ENCODE measurements at regions not wholly inside any gene's neighbourhood (a gene's known extent, or its start where the extent isn't known, plus 50 kb on each side); places are given as distances from the start of the nearest gene placed in this dataset.

GRCh38 chr2:147500229-147500628 lies 344.6 kb upstream of the ACVR2A start:
- H3K4me3 ChIP-seq (ENCODE audit: low read length) = no peak overlapping the region

GRCh38 chr2:147499785-147500184 lies 345.0 kb upstream of the ACVR2A start:
- Histone ChIP-seq H3K4me1 (ENCODE audit: control insufficient read depth, insufficient read depth, low read length) (no peaks in the 10 kb centered on the region), H3K4me2 (ENCODE audit: low read length) (no peak overlapping the region), H3K36me3 (ENCODE audit: insufficient read depth, low read length) (no peaks in the 10 kb centered on the region), H3K27me3 (ENCODE audit: control insufficient read depth, insufficient read depth, low read length) (no peaks in the 10 kb centered on the region), H3K4me3 (ENCODE audit: low read length) (no peak overlapping the region), H3K9me3 (replicated peaks; ENCODE audit: low read length) (no peaks in the 10 kb centered on the region), H3K9ac (ENCODE audit: low read depth, low read length) (no peak overlapping the region)

More at GRCh38 chr2:147500229-147500628, 344.6 kb upstream of the ACVR2A start:
- no peaks in the 10 kb centered on the region for H3K27me3 ChIP-seq (ENCODE audit: control insufficient read depth, insufficient read depth, low read length)
- no peaks in the 10 kb centered on the region for H3K4me1 ChIP-seq (ENCODE audit: control insufficient read depth, insufficient read depth, low read length)
- H3K9ac ChIP-seq (ENCODE audit: low read depth, low read length) = no peak overlapping the region
- no peaks in the 10 kb centered on the region for H3K9me3 ChIP-seq (replicated peaks; ENCODE audit: low read length)
- H3K36me3 ChIP-seq (ENCODE audit: insufficient read depth, low read length) = no peaks in the 10 kb centered on the region
- H3K4me2 ChIP-seq (ENCODE audit: low read length) = no peak overlapping the region

- H3K27me3 ChIP-seq (ENCODE audit: control insufficient read depth, insufficient read depth, low read length) = no peaks in the 10 kb centered on the region
- H3K4me2 ChIP-seq (ENCODE audit: low read length) = no peak overlapping the region
- H3K4me1 ChIP-seq (ENCODE audit: control insufficient read depth, insufficient read depth, low read length) = no peaks in the 10 kb centered on the region
- no peaks in the 10 kb centered on the region for H3K9me3 ChIP-seq (replicated peaks; ENCODE audit: low read length)
- H3K4me3 ChIP-seq (ENCODE audit: low read length) = no peak overlapping the region
- no peak overlapping the region for H3K9ac ChIP-seq (ENCODE audit: low read depth, low read length)
- H3K36me3 ChIP-seq (ENCODE audit: insufficient read depth, low read length) = no peaks in the 10 kb centered on the region
Observed at GRCh38 chr2:147495734-147496133, 349.1 kb upstream of the ACVR2A start.

GRCh38 chr2:147492471-147492870 lies 352.4 kb upstream of the ACVR2A start:
- Histone ChIP-seq H3K4me2 (ENCODE audit: low read length) (no peak overlapping the region), H3K9me3 (replicated peaks; ENCODE audit: low read length) (no peaks in the 10 kb centered on the region), H3K27me3 (ENCODE audit: control insufficient read depth, insufficient read depth, low read length) (no peaks in the 10 kb centered on the region), H3K36me3 (ENCODE audit: insufficient read depth, low read length) (no peaks in the 10 kb centered on the region), H3K9ac (ENCODE audit: low read depth, low read length) (no peak overlapping the region), H3K4me1 (ENCODE audit: control insufficient read depth, insufficient read depth, low read length) (no peaks in the 10 kb centered on the region), H3K4me3 (ENCODE audit: low read length) (no peak overlapping the region)

GRCh38 chr2:147491506-147491905 lies 353.3 kb upstream of the ACVR2A start:
- Histone ChIP-seq H3K36me3 (ENCODE audit: insufficient read depth, low read length) (no peaks in the 10 kb centered on the region), H3K27me3 (ENCODE audit: control insufficient read depth, insufficient read depth, low read length) (no peaks in the 10 kb centered on the region), H3K9me3 (replicated peaks; ENCODE audit: low read length) (no peaks in the 10 kb centered on the region), H3K9ac (ENCODE audit: low read depth, low read length) (no peak overlapping the region), H3K4me1 (ENCODE audit: control insufficient read depth, insufficient read depth, low read length) (no peaks in the 10 kb centered on the region), H3K4me3 (ENCODE audit: low read length) (no peak overlapping the region), H3K4me2 (ENCODE audit: low read length) (no peak overlapping the region)

GRCh38 chr2:147490401-147491261 lies 354.2 kb upstream of the ACVR2A start:
- Histone ChIP-seq H3K4me2 (ENCODE audit: low read length) (no peak overlapping the region), H3K36me3 (ENCODE audit: insufficient read depth, low read length) (no peaks in the 10 kb centered on the region), H3K9me3 (replicated peaks; ENCODE audit: low read length) (no peaks in the 10 kb centered on the region), H3K4me3 (ENCODE audit: low read length) (no peak overlapping the region), H3K9ac (ENCODE audit: low read depth, low read length) (no peak overlapping the region), H3K4me1 (ENCODE audit: control insufficient read depth, insufficient read depth, low read length) (no peaks in the 10 kb centered on the region), H3K27me3 (ENCODE audit: control insufficient read depth, insufficient read depth, low read length) (no peaks in the 10 kb centered on the region)

GRCh38 chr2:147488472-147488871 lies 356.4 kb upstream of the ACVR2A start:
- Histone ChIP-seq H3K4me2 (ENCODE audit: low read length) (no peak overlapping the region), H3K36me3 (ENCODE audit: insufficient read depth, low read length) (no peaks in the 10 kb centered on the region), H3K4me3 (ENCODE audit: low read length) (no peak overlapping the region), H3K9me3 (replicated peaks; ENCODE audit: low read length) (no peaks in the 10 kb centered on the region), H3K27me3 (ENCODE audit: control insufficient read depth, insufficient read depth, low read length) (no peaks in the 10 kb centered on the region), H3K9ac (ENCODE audit: low read depth, low read length) (no peak overlapping the region), H3K4me1 (ENCODE audit: control insufficient read depth, insufficient read depth, low read length) (no peaks in the 10 kb centered on the region)

- H3K36me3 ChIP-seq (ENCODE audit: insufficient read depth, low read length) = no peaks in the 10 kb centered on the region
- no peaks in the 10 kb centered on the region for H3K4me1 ChIP-seq (ENCODE audit: control insufficient read depth, insufficient read depth, low read length)
Observed at GRCh38 chr2:147487978-147488289, 356.9 kb upstream of the ACVR2A start.

GRCh38 chr2:147487286-147487977 lies 357.4 kb upstream of the ACVR2A start:
- H3K36me3 ChIP-seq (ENCODE audit: insufficient read depth, low read length) = no peaks in the 10 kb centered on the region
- no peaks in the 10 kb centered on the region for H3K4me1 ChIP-seq (ENCODE audit: control insufficient read depth, insufficient read depth, low read length)
- H3K4me2 ChIP-seq (ENCODE audit: low read length) = no peak overlapping the region
- H3K4me3 ChIP-seq (ENCODE audit: low read length) = no peak overlapping the region
- H3K9me3 ChIP-seq (replicated peaks; ENCODE audit: low read length) = no peaks in the 10 kb centered on the region
- H3K9ac ChIP-seq (ENCODE audit: low read depth, low read length) = no peak overlapping the region
- no peaks in the 10 kb centered on the region for H3K27me3 ChIP-seq (ENCODE audit: control insufficient read depth, insufficient read depth, low read length)

More at GRCh38 chr2:147487978-147488289, 356.9 kb upstream of the ACVR2A start:
- no peak overlapping the region for H3K9ac ChIP-seq (ENCODE audit: low read depth, low read length)
- no peak overlapping the region for H3K4me2 ChIP-seq (ENCODE audit: low read length)
- H3K27me3 ChIP-seq (ENCODE audit: control insufficient read depth, insufficient read depth, low read length) = no peaks in the 10 kb centered on the region
- no peaks in the 10 kb centered on the region for H3K9me3 ChIP-seq (replicated peaks; ENCODE audit: low read length)
- no peak overlapping the region for H3K4me3 ChIP-seq (ENCODE audit: low read length)

GRCh38 chr2:147485210-147485851 lies 359.5 kb upstream of the ACVR2A start:
- no peak overlapping the region for H3K4me3 ChIP-seq (ENCODE audit: low read length)
- no peak overlapping the region for H3K4me2 ChIP-seq (ENCODE audit: low read length)
- H3K36me3 ChIP-seq (ENCODE audit: insufficient read depth, low read length) = no peaks in the 10 kb centered on the region
- H3K9me3 ChIP-seq (replicated peaks; ENCODE audit: low read length) = no peaks in the 10 kb centered on the region
- no peaks in the 10 kb centered on the region for H3K27me3 ChIP-seq (ENCODE audit: control insufficient read depth, insufficient read depth, low read length)
- H3K4me1 ChIP-seq (ENCODE audit: control insufficient read depth, insufficient read depth, low read length) = no peaks in the 10 kb centered on the region
- H3K9ac ChIP-seq (ENCODE audit: low read depth, low read length) = no peak overlapping the region

GRCh38 chr2:147483911-147484310 lies 360.9 kb upstream of the ACVR2A start:
- H3K4me1 ChIP-seq (ENCODE audit: control insufficient read depth, insufficient read depth, low read length) = no peaks in the 10 kb centered on the region
- no peaks in the 10 kb centered on the region for H3K9me3 ChIP-seq (replicated peaks; ENCODE audit: low read length)
- H3K4me3 ChIP-seq (ENCODE audit: low read length) = no peak overlapping the region
- no peak overlapping the region for H3K9ac ChIP-seq (ENCODE audit: low read depth, low read length)
- H3K4me2 ChIP-seq (ENCODE audit: low read length) = no peak overlapping the region
- no peaks in the 10 kb centered on the region for H3K36me3 ChIP-seq (ENCODE audit: insufficient read depth, low read length)
- H3K27me3 ChIP-seq (ENCODE audit: control insufficient read depth, insufficient read depth, low read length) = no peaks in the 10 kb centered on the region

Measured in skeletal muscle satellite cell (primary cell).